ENCODE measurements at regions not wholly inside any gene's neighbourhood (a gene's known extent, or its start where the extent isn't known, plus 50 kb on each side); places are given as distances from the start of the nearest gene placed in this dataset.
A peak's percentile ranks its signal among the peaks of the same experiment; 100 is the strongest.

DNA sequence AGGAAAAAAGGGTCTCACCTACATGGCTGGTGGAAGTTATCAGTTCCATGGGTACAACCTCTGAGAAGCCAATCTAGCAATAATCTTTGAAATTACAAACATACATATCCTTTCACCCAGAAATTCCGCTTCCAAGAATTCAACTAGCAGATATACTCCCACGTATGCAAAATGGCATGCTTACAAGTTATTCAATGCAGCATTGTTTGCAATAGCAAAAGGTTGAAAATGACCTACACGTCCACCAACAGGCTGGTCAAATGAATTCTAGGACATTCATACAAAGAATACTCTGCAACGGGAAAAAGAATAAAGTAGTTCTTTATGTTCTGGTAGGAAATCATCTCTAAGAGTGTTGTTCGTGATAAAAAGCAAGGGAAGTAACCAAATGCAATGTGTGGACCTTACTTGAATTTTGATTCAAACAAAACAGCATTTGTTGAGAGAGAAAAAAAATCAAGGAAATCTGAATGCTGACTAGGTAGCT is 63.7 kb upstream of the NLK start:
- peak; percentile 53 to 68 for DNase-seq (ENCODE audit: low read depth in 2 of 2)
- no peak overlapping the region for H3K4me3 ChIP-seq (replicated peaks in 1 of 2; ENCODE audit: low read depth in 2 of 2, low read length in 2 of 2)
- TF ChIP-seq, protein P1, sequence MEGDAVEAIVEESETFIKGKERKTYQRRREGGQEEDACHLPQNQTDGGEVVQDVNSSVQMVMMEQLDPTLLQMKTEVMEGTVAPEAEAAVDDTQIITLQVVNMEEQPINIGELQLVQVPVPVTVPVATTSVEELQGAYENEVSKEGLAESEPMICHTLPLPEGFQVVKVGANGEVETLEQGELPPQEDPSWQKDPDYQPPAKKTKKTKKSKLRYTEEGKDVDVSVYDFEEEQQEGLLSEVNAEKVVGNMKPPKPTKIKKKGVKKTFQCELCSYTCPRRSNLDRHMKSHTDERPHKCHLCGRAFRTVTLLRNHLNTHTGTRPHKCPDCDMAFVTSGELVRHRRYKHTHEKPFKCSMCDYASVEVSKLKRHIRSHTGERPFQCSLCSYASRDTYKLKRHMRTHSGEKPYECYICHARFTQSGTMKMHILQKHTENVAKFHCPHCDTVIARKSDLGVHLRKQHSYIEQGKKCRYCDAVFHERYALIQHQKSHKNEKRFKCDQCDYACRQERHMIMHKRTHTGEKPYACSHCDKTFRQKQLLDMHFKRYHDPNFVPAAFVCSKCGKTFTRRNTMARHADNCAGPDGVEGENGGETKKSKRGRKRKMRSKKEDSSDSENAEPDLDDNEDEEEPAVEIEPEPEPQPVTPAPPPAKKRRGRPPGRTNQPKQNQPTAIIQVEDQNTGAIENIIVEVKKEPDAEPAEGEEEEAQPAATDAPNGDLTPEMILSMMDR (IDR thresholded peaks at IDR 0.05; ENCODE audit: low read depth, low read length) = no peak

DNA sequence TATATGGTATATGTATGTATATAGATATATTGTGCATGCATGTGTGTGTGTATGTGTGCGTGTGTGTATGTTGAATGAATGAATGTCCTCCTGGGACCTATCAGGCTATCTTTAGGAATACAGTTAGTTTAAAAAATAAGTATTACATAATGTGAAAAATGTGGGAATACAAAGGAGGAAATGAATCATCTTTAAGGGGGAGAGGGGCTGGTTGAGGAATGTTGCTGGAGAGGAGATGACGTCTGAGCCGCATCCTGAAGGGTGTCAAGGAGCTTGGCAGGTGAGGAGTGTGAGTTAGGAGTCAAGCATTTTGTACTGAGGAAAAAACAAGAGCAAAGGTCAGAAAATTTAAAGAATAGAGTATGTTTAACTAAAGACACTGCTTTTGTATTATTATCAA is 62.4 kb upstream of the NLK start:
- TF ChIP-seq, protein P1 (IDR thresholded peaks at IDR 0.05; ENCODE audit: low read depth, low read length) = no peak
- DNase-seq (ENCODE audit: low read depth in 2 of 2) = peak; percentile 93 to 96

DNA sequence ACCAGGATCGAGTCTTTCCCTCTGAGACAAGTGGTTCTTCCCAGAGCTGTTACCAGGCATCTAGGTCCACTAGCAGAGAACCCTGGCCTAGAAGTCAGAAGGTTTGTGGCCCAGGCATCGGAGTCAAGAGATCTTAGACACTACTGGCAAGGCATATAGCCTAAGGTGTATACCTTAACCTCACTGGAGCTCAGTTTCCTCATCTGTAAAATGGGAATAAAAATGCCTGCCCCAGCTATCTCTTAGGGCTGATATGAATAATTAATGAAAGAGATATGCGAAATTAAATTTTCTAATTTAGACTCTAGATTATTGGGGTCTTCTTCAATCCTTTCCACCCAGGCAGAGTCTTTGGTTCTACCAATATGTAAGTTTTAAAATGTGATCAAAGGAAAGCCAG is 60.5 kb upstream of the NLK start:
- TF ChIP-seq, protein P1 (IDR thresholded peaks at IDR 0.05; ENCODE audit: low read depth, low read length) = no peak
- H3K4me3 ChIP-seq (replicated peaks in 1 of 2; ENCODE audit: low read depth in 2 of 2, low read length in 2 of 2) = no peak overlapping the region
- DNase-seq (ENCODE audit: low read depth in 2 of 2) = no peak

More for the DNA sequence above, 62.4 kb upstream of the NLK start:
- no peak overlapping the region for H3K4me3 ChIP-seq (replicated peaks in 1 of 2; ENCODE audit: low read depth in 2 of 2, low read length in 2 of 2)

DNA sequence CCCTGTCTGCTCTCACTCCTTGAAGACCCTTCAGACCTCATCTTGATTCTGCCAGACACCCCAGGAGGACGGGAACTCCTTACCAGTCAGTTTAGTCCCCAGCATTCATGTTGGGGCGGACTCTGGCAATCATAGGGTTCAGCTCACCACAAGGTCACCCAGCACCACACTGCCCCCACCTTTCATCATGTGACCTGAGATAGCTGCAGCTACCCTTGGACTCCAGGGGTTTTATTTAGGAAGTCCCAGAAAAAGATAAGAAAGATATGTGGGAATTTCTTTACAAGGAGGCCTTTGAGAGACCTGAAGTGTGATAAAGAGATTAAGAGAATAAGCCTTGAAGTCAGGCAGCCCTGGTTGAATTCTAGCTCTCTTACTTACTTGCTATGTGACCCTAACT is 59.8 kb upstream of the NLK start:
- H3K4me3 ChIP-seq (replicated peaks in 1 of 2; ENCODE audit: low read depth in 2 of 2, low read length in 2 of 2) = no peak overlapping the region
- TF ChIP-seq, protein P1 (IDR thresholded peaks at IDR 0.05; ENCODE audit: low read depth, low read length) = no peak
- DNase-seq (ENCODE audit: low read depth in 2 of 2) = no peak

DNA sequence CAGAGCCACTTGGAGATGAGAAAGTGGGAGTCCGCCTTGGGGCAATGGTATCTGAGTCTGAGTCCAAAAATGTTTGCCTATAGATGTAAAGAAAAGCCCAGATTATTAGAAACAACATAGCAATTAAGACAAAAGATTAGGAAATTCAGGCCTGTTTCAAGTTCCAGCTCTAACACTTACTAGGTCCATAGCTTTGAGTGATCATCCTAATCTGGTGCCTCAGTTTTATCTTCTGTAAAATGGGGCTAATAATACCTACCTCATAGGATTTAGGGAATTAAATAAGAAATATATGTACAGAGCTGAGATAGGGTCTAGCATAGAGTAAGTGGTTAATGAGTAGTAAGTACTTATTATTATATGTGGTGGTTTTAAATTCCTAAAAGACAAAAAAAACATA is 58.6 kb upstream of the NLK start:
- H3K4me3 ChIP-seq (replicated peaks in 1 of 2; ENCODE audit: low read depth in 2 of 2, low read length in 2 of 2) = no peak overlapping the region
- TF ChIP-seq, protein P1 (IDR thresholded peaks at IDR 0.05; ENCODE audit: low read depth, low read length) = no peak
- DNase-seq (ENCODE audit: low read depth in 2 of 2) = no peak

DNA sequence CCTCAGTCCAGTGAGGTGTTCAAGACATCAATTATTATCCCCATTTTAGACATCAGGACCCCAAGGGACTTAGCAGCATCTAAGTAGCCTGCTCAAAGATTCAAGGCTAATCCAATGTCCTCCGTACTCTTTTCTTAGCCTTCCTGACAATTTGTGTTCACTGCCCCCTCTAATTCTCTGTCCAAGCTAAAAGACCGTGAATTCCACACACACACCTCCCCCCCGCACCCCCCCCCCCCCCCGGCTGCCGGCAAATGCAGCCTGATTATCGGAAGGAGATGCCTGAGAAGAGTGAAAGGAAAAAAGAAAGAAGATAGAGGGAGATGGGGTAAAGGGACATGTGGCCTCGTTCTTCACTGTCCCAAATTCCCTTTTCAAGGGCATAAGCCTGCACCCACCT is 58.1 kb upstream of the NLK start:
- H3K4me3 ChIP-seq (replicated peaks in 1 of 2; ENCODE audit: low read depth in 2 of 2, low read length in 2 of 2) = no peak overlapping the region
- TF ChIP-seq, protein P1 (IDR thresholded peaks at IDR 0.05; ENCODE audit: low read depth, low read length) = no peak
- DNase-seq (ENCODE audit: low read depth in 2 of 2) = no peak

DNA sequence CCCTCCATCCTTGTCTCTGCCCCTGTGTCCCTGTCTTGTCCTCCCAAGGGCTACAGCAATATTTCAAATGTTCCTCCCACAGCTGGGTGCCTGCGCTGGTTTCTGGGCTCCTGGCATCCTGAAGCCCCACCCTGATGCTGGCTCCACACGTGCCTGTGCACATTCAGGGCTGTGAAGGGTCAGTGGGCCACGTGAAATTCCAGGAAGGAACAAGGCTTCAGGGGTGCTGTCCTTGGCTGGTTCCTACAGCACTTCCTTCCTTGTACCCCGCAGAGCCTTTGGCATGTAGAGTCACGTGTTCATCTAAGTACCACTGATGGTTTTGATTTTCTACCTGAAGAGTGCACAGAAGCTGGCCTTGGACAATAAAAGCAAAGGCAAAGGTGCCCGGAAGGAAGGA is 57.7 kb upstream of the NLK start:
- peak in 1 of 2 donors; percentile 28 for DNase-seq (ENCODE audit: low read depth in 2 of 2)
- TF ChIP-seq, protein P1 (IDR thresholded peaks at IDR 0.05; ENCODE audit: low read depth, low read length) = no peak
- no peak overlapping the region for H3K4me3 ChIP-seq (replicated peaks in 1 of 2; ENCODE audit: low read depth in 2 of 2, low read length in 2 of 2)
